Naive thymus-derived CD4-positive, alpha-beta T cell (primary cell): ENCODE measurements at regions not wholly inside any gene's neighbourhood (a gene's known extent, or its start where the extent isn't known, plus 50 kb on each side); places are given as distances from the start of the nearest gene placed in this dataset.

ENCODE experiments used
- ATAC-seq: fragments of 150-1000 bp; cut with Tn5 transposase; 2 replicates; pipeline ENCODE4 v1.10.0; 2021; ENCODE audit warnings: mild to moderate bottlenecking, moderate library complexity
- CTCF ChIA-PET: fragments of 350-600 bp; sonication (Branson Sonifier 250); formaldehyde crosslinking; loops from one replicate; lab custom pipeline; 2021; ENCODE audit warnings: antibody characterized with exemption; lab: Charles Lee
- POLR2A ChIA-PET: fragments of 350-600 bp; sonication (Branson Sonifier 250); formaldehyde crosslinking; loops from one replicate; lab custom pipeline; 2021; ENCODE audit warnings: antibody characterized with exemption, inconsistent platforms; lab: Charles Lee
- DNase-seq, 9 donors: peaks; one replicate each; pipeline versions ENCODE4 v3.0.0 to v3.0.0-alpha.2; 2020 to 2022; ENCODE audit warnings: mixed read lengths in 1 of 9
- H3K27ac ChIP-seq: one replicate; pipeline ENCODE4 v1.7.0; 2013; ENCODE audit warnings: mild to moderate bottlenecking, low read depth, low read length, moderate library complexity
- H3K27me3 ChIP-seq, 2 donors: one replicate each; pipeline ENCODE4 v1.7.0; 2013; ENCODE audit warnings: low read length in 2 of 2, mild to moderate bottlenecking in 2 of 2, moderate library complexity in 2 of 2; ENCODE audit not compliant: control insufficient read depth in 2 of 2, insufficient read depth in 2 of 2
- H3K36me3 ChIP-seq, 3 experiments: 1 replicate in 2 of 3; 2 replicates in 1 of 3; pipeline ENCODE4 v1.7.0; 2013; ENCODE audit warnings: low read length in 3 of 3, mild to moderate bottlenecking in 3 of 3, moderate library complexity in 1 of 3; ENCODE audit not compliant: insufficient read depth in 3 of 3, control insufficient read depth in 2 of 3
- H3K4me1 ChIP-seq, 2 donors: one replicate each; pipeline ENCODE4 v1.7.0; 2013; ENCODE audit warnings: low read length in 2 of 2, mild to moderate bottlenecking in 2 of 2, moderate library complexity in 1 of 2; ENCODE audit not compliant: control insufficient read depth in 2 of 2, insufficient read depth in 2 of 2
- H3K4me3 ChIP-seq: 2 replicates; pipeline ENCODE4 v1.7.0; 2013; ENCODE audit warnings: mild to moderate bottlenecking, low read length
- H3K9me3 ChIP-seq, 3 experiments: 1 replicate in 2 of 3; 2 replicates in 1 of 3; pipeline ENCODE4 v1.7.0; 2013; ENCODE audit warnings: low read length in 3 of 3; ENCODE audit not compliant: control insufficient read depth in 2 of 3
- H3K27ac Mint-ChIP-seq, 9 donors: one replicate each; pipeline ENCODE4 v1.8.0; 2020 to 2022; ENCODE audit warnings: mixed read lengths in 9 of 9, mild to moderate bottlenecking in 8 of 9, moderate library complexity in 5 of 9, inconsistent platforms in 2 of 9
- H3K27me3 Mint-ChIP-seq, 5 donors: one replicate each; pipeline ENCODE4 v1.8.0; 2021 to 2022; ENCODE audit warnings: mixed read lengths in 5 of 5, mild to moderate bottlenecking in 1 of 5
- H3K36me3 Mint-ChIP-seq, 5 donors: one replicate each; pipeline ENCODE4 v1.8.0; 2020 to 2022; ENCODE audit warnings: mixed read lengths in 5 of 5, mild to moderate bottlenecking in 3 of 5, inconsistent platforms in 1 of 5
- H3K4me1 Mint-ChIP-seq, 7 donors: one replicate each; pipeline ENCODE4 v1.8.0; 2020 to 2022; ENCODE audit warnings: mixed read lengths in 7 of 7, mild to moderate bottlenecking in 3 of 7, inconsistent platforms in 1 of 7
- H3K4me3 Mint-ChIP-seq, 10 donors: one replicate each; pipeline ENCODE4 v1.8.0; 2020 to 2022; ENCODE audit warnings: mild to moderate bottlenecking in 10 of 10, mixed read lengths in 10 of 10, moderate library complexity in 6 of 10, inconsistent platforms in 2 of 10
- H3K9me3 Mint-ChIP-seq, 11 donors: one replicate each; pipeline ENCODE4 v1.8.0; 2020 to 2022; ENCODE audit warnings: mixed read lengths in 11 of 11, mild to moderate bottlenecking in 4 of 11, inconsistent platforms in 1 of 11, moderate library complexity in 1 of 11
- intact Hi-C, 2 donors: fragments of 100-400 bp; cut with micrococcal nuclease; formaldehyde crosslinking; loops; one replicate each; pipeline ENCODE4 v1.15.1; 2023

DNA sequence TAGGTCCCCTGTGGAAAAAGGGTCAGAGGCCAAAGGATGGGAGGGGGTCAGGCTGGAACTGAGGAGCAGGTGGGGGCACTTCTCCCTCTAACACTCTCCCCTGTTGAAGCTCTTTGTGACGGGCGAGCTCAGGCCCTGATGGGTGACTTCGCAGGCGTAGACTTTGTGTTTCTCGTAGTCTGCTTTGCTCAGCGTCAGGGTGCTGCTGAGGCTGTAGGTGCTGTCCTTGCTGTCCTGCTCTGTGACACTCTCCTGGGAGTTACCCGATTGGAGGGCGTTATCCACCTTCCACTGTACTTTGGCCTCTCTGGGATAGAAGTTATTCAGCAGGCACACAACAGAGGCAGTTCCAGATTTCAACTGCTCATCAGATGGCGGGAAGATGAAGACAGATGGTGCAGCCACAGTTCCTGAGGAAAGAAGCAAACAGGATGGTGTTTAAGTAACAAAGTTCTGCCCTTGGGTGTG is 165.8 kb downstream of the RPIA start:
- Mint-ChIP-seq H3K9me3 (no peaks in the 10 kb centered on the region), H3K27me3 (peaks cover 0 to 17% (median 13%) of the 10 kb centered on the region in 5 donors), H3K4me3 (no peak overlapping the region), H3K4me1 (peaks cover 0 to 3% (median 0%) of the 10 kb centered on the region in 7 donors), H3K36me3 (no peaks in the 10 kb centered on the region), H3K27ac (peak overlapping the region in 1 of 9 donors; percentile 8)
- H3K27ac ChIP-seq, result no peak overlapping the region
- no peaks in the 10 kb centered on the region for H3K4me1 ChIP-seq
- no peaks in the 10 kb centered on the region for H3K36me3 ChIP-seq
- H3K27me3 ChIP-seq, result peaks cover 0 to 3% of the 10 kb centered on the region in 2 donors
- no peak for DNase-seq
- no peaks in the 10 kb centered on the region for H3K9me3 ChIP-seq
- intact Hi-C loops, result no loop called here
- CTCF ChIA-PET, result no interaction called here
- no peak for ATAC-seq
- no peak overlapping the region for H3K4me3 ChIP-seq
- POLR2A ChIA-PET, result no interaction called here

- Mint-ChIP-seq H3K36me3 (no peaks in the 10 kb centered on the region), H3K9me3 (no peaks in the 10 kb centered on the region), H3K27ac (no peak overlapping the region), H3K4me1 (peaks cover 0 to 3% (median 0%) of the 10 kb centered on the region in 7 donors), H3K4me3 (no peak overlapping the region), H3K27me3 (peaks cover 0 to 17% (median 13%) of the 10 kb centered on the region in 5 donors)
- Histone ChIP-seq H3K9me3 (no peaks in the 10 kb centered on the region), H3K4me1 (no peaks in the 10 kb centered on the region), H3K36me3 (no peaks in the 10 kb centered on the region), H3K4me3 (no peak overlapping the region), H3K27ac (no peak overlapping the region), H3K27me3 (peaks cover 0 to 3% of the 10 kb centered on the region in 2 donors)
- CTCF ChIA-PET, result no interaction called here
- POLR2A ChIA-PET, result no interaction called here
- DNase-seq (no peak), ATAC-seq (no peak)
- intact Hi-C loops, result no loop called here
Observed at GRCh38 chr2:88857951-88858411, 166.5 kb downstream of the RPIA start.

GRCh38 chr2:88859461-88859860 is 168.0 kb downstream of the RPIA start:
- Mint-ChIP-seq H3K27me3 (peaks cover 13 to 26% (median 22%) of the 10 kb centered on the region in 5 donors), H3K9me3 (no peaks in the 10 kb centered on the region), H3K4me3 (no peak overlapping the region), H3K27ac (no peak overlapping the region), H3K36me3 (no peaks in the 10 kb centered on the region), H3K4me1 (peaks cover 0 to 2% (median 0%) of the 10 kb centered on the region in 7 donors)
- intact Hi-C loops, result no loop called here
- H3K4me3 ChIP-seq, result no peak overlapping the region
- H3K36me3 ChIP-seq, result no peaks in the 10 kb centered on the region
- peaks cover 0 to 3% of the 10 kb centered on the region in 2 donors for H3K27me3 ChIP-seq
- ATAC-seq (no peak), DNase-seq (no peak)
- H3K27ac ChIP-seq, result no peak overlapping the region
- no peaks in the 10 kb centered on the region for H3K9me3 ChIP-seq
- POLR2A ChIA-PET, result no interaction called here
- H3K4me1 ChIP-seq, result no peaks in the 10 kb centered on the region
- CTCF ChIA-PET, result interaction anchor here (0.6 to 1.2 kb wide), 3 partner anchors 21 to 173 kb away, joined by 3 to 4 read pairs (median 3); no protein-coding TSS in a partner anchor

- POLR2A ChIA-PET, result no interaction called here
- H3K4me1 Mint-ChIP-seq, result peaks cover 0 to 9% (median under 1%) of the 10 kb centered on the region in 7 donors
- Histone ChIP-seq H3K36me3 (no peaks in the 10 kb centered on the region), H3K4me1 (peaks cover 0 to 2% of the 10 kb centered on the region in 2 donors), H3K4me3 (no peak overlapping the region), H3K9me3 (no peaks in the 10 kb centered on the region), H3K27ac (no peak overlapping the region), H3K27me3 (peaks cover 0 to 3% of the 10 kb centered on the region in 2 donors)
- no peak overlapping the region for H3K27ac Mint-ChIP-seq
- intact Hi-C loops, result no loop called here
- no peaks in the 10 kb centered on the region for H3K36me3 Mint-ChIP-seq
- no peak overlapping the region for H3K4me3 Mint-ChIP-seq
- no peaks in the 10 kb centered on the region for H3K9me3 Mint-ChIP-seq
- H3K27me3 Mint-ChIP-seq, result peaks cover 21 to 32% (median 29%) of the 10 kb centered on the region in 5 donors
- ATAC-seq (no peak), DNase-seq (no peak)
- CTCF ChIA-PET, result interaction anchor here (1.2 to 1.6 kb wide), 2 partner anchors 20 to 43 kb away, joined by 3 read pairs; no protein-coding TSS in a partner anchor
Observed at GRCh38 chr2:88860421-88861075, 169.1 kb downstream of the RPIA start.

DNA sequence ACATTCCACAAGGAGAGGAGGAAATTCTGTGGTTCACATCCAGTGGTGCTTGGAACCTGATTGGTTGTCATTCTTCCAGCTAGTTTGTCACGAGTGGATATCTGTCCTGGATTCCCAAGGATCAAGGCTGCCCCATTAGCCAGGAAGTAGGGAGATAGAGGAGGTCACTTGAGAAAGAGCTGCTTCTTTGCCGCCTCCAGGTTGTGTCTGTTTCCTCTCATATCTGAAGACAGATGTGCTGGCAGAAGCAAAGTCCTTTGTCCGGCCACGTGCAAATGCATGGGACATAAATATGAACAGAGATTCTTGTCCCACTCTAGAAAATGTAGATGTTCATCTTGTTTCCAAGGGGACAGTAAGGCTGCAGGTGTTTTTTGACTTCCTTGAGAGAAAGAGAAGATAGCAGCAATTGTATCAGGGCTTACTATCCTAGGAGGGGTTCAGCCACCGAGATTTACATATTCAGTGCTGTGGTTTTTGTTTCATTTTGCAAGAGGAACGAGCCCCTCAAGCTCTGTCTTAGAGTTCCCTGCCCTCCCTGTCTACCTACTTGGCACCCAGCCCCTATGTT is 174.4 kb downstream of the RPIA start:
- H3K4me1 ChIP-seq, result peaks cover 0 to 4% of the 10 kb centered on the region in 2 donors
- H3K36me3 Mint-ChIP-seq, result no peaks in the 10 kb centered on the region
- H3K27ac Mint-ChIP-seq, result peak overlapping the region in 1 of 9 donors; percentile 43
- no peak overlapping the region for H3K4me3 ChIP-seq
- no peak overlapping the region for H3K27ac ChIP-seq
- peaks cover 0 to 26% (median 16%) of the 10 kb centered on the region in 7 donors for H3K4me1 Mint-ChIP-seq
- ATAC-seq, result peak; percentile 38
- CTCF ChIA-PET, result no interaction called here
- POLR2A ChIA-PET, result no interaction called here
- peak overlapping the region in 8 of 10 donors; percentile 3 to 70 (median 25) for H3K4me3 Mint-ChIP-seq
- H3K9me3 Mint-ChIP-seq, result no peaks in the 10 kb centered on the region
- intact Hi-C loops, result no loop called here
- no peaks in the 10 kb centered on the region for H3K27me3 ChIP-seq
- DNase-seq, result no peak
- peaks cover 25 to 47% (median 29%) of the 10 kb centered on the region in 5 donors for H3K27me3 Mint-ChIP-seq
- no peaks in the 10 kb centered on the region for H3K36me3 ChIP-seq
- H3K9me3 ChIP-seq, result no peaks in the 10 kb centered on the region

- no peak overlapping the region for H3K4me3 ChIP-seq
- no peak for DNase-seq
Observed at GRCh38 chr2:88866756-88867155, 175.3 kb downstream of the RPIA start.

More at GRCh38 chr2:88866756-88867155, 175.3 kb downstream of the RPIA start:
- Histone ChIP-seq H3K4me1 (peaks cover 0 to 4% of the 10 kb centered on the region in 2 donors), H3K27ac (no peak overlapping the region), H3K27me3 (no peaks in the 10 kb centered on the region), H3K9me3 (no peaks in the 10 kb centered on the region), H3K36me3 (no peaks in the 10 kb centered on the region)
- peak overlapping the region in 1 of 9 donors; percentile 69 for H3K27ac Mint-ChIP-seq
- H3K27me3 Mint-ChIP-seq, result peaks cover 20 to 45% (median 36%) of the 10 kb centered on the region in 5 donors
- H3K9me3 Mint-ChIP-seq, result no peaks in the 10 kb centered on the region
- peaks cover 0 to 26% (median 16%) of the 10 kb centered on the region in 7 donors for H3K4me1 Mint-ChIP-seq
- no peak for ATAC-seq
- ChIA-PET POLR2A (no interaction called here), CTCF (no interaction called here)
- peak overlapping the region in 7 of 10 donors; percentile 3 to 70 (median 29) for H3K4me3 Mint-ChIP-seq
- intact Hi-C loops, result no loop called here
- no peaks in the 10 kb centered on the region for H3K36me3 Mint-ChIP-seq
